ENCODE measurements at regions not wholly inside any gene's neighbourhood (a gene's known extent, or its start where the extent isn't known, plus 50 kb on each side); places are given as distances from the start of the nearest gene placed in this dataset.

- no peak for TF ChIP-seq EZH2 (IDR thresholded peaks at IDR 0.05)
- no peak for TF ChIP-seq POLR2AphosphoS5 (IDR thresholded peaks at IDR 0.05; ENCODE audit: borderline replicate concordance, low read depth, low read length)
- no peak for TF ChIP-seq FOXP2 (optimal IDR thresholded peaks at IDR 0.05; ENCODE audit: control extremely low read depth, extremely low read length, insufficient read depth)
Observed at GRCh38 chr14:84037593-84037992, 1492.4 kb upstream of the FLRT2 start.
